NCI-H187 (cell line): ENCODE measurements at regions not wholly inside any gene's neighbourhood (a gene's known extent, or its start where the extent isn't known, plus 50 kb on each side); places are given as distances from the start of the nearest gene placed in this dataset.
"Not testable (repeated sequence)": the region's sequence is repeated elsewhere in the genome, so short reads cannot be mapped to it uniquely, and the experiment has no call there.

ENCODE experiments used
- DNase-seq, 2 experiments: peaks; one replicate each; lab custom pipeline; 2025; lab: John Stamatoyannopoulos, UW

GRCh38 chr5:66234241-66234640, 90.1 kb downstream of the SREK1 start:
- no peak for DNase-seq

DNA sequence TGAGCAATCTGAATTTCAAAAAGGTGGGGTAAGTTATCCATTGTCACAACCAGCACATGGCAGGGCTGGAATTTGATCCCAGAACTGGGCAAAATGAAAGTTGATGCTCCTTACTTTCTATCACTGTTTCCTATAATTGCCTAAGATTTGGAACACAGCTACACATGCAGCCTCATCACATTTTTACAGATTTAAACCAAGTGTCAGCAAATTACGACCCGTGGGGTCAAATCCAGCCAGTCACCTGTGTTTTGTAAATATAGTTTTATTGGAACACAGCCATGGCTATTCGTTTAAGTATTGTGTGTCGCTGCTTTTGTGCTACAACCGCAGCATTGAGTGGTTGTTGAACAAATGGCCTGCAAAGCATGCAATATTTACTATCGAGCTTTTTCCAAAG, 94.3 kb downstream of the SREK1 start:
- DNase-seq: no peak

DNA sequence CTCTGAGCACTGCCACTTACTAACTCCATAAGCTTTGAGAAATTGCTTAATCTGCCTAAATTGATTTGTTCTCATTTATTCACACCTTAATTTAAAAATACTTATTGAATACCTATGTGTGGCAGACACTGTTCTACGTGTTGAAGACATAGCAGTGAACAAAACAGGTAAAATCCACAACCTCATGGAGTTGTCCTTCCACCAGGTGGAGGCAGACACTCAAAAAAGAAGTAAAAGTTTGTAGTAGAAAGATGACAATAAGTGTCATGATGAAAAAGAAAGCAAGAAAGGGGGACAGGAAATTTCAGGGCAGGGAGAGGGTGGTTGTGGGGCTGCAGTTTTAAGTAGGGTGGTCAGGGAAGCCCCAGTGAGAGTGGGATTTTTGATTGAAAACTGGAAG, 94.9 kb downstream of the SREK1 start:
- DNase-seq: no peak

DNA sequence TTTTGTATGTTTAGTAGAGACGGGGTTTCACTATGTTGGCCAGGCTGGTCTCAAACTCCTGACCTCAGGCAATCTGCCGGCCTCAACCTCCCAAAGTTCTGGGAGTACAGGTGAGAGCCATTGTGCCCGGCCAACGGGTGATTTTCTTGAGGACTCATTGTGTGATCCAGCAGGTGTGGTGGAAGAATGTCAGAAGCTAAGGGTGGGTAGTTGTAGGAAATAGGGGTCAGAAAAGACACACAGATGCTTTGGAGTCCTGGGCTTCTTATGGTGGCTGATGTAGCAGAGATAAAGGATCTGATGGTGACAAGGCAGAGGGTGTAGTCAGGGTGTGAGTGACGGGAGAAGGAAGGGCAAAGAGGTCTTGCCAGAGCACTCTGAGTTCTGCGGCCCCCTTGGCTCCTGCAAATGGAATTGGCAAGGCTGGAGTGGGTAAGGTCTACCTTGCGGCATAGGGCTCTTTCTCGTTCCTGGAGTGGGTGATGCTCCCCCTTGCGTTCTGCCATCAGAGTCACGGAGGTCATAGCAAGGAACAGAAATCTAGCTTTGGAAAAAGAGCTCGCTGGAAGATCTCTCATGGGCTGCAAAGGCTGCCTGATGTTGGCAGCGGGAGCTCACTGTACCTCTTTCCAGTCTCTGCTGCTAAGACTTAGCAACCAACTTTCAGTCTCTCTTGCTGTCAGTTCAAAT, 97.2 kb downstream of the SREK1 start:
- DNase-seq: no peak

DNA sequence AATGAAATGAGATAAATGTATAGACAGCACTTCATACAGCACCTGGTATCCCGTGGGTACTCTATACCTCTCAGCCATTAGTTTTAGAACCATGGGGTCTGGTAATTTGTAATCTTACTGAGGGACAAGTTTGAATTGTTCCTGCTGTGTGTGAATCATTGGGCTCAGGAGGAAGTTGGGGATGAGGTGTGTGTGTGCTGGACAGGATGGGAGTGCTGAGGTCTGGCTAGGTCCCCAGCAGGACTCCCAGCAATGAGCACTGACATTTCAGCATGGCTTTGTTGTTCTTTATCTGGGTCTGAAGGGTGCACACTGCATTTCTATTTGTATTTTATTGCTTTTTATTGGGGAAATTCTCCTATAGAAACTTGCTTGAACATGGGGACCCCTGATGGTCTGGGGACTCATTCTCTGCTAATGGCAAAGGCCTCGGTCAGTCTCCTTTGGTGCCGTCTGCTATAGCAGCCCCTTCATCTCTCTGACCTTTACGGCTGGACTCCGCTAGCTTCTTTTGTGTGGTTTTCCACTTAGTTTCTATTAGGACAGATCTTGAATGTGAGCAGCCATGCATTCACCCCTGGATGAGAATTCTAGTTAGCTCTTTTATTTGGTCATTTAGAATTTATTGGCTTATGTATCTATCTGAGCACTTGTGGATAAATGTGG, 98.1 kb downstream of the SREK1 start:
- DNase-seq: no peak

GRCh38 chr5:66246608-66247007, 102.5 kb downstream of the SREK1 start:
- no peak for DNase-seq

DNA sequence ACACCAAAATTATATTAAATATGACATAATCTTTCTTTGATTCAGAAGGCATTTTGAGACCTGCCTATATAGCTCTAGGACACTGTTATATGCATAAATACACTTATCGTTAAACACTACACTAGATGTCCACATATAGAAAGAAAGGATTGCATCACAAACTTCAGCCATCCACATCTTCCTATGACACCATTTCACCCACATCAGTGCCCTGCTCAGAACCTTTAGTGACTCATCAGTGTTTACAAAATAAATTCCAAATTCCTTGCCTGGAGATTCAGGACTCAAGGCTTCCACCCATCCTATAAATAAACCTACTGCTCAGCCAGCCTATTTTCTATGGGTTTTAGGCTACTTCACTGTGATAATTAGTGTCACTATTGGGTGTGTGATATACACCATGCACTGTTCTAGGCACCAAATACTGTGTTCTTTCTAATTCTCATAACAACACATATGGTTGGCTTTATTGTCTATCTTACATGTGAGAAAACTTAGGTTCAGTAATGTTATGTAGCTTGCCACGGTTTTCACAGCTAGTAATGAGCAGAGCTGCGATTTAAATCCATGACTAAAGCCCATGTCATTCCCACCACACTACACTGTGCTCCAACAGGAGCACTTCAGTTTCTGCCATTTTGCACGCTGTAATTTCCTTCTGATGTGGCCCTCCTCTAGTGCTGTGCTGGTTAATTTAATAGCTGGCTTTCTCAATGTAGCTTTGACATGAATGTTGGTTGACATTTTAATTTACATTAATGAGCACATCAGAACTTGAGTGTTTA, 103.3 kb downstream of the SREK1 start:
- no peak for DNase-seq

DNA sequence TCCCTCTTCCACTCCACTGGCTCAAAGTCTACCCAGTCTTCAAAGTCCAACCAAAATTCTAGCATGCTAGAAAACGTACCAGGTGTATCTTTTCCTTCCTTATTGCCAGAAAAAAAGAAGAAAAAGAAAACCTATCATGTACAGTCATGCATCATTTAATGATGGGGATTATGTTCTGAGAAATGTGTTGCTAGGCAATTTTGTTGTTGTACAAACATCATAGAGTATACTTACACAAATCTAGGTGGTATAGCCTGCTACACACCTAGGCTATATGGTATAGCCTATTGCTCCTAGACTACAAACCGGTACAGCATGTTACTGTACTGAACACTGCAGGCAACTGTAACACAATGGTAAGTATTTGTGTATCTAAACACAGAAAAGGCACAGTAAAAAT, 104.8 kb downstream of the SREK1 start:
- DNase-seq: no peak

GRCh38 chr5:66249920-66250319, 105.8 kb downstream of the SREK1 start:
- no peak for DNase-seq

DNA sequence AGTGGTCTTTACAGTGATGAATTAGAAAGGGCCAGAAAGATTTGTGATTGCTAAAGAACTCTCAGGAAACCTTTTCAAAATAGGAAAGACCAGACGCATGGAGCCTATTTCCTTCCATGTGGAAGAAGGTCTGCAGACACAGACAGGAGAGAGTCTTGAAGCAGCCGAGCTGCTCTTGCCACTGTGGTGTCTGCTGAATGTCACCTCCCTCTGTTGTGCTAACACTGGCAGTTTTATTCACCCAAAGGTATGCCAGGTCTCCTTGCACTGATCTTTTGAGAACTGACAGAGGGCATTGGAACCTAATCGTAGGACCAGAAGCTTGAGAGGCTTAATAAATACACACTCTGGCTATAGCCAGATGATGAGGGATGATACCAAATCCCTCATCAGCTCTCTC, 108.7 kb downstream of the SREK1 start:
- no peak for DNase-seq

DNA sequence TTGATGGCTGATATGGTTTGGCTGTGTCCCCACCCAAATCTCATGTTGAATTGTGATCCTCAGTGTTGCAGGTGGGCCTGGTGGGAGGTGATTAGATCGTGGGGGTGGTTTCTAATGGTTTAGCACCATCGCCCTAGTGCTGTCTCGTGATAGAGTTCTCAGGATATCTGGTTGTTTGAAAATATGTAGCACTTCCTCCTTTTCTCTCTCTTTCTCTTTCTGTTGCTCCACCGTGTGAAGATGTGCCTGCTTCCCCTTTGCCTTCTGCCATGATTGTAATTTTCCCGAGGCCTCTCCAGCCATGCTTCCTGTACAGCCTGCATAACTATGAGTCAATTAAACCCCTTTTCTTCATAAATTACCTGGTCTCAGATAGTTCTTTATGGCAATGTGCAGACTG, 111.6 kb downstream of the SREK1 start:
- no peak for DNase-seq

DNA sequence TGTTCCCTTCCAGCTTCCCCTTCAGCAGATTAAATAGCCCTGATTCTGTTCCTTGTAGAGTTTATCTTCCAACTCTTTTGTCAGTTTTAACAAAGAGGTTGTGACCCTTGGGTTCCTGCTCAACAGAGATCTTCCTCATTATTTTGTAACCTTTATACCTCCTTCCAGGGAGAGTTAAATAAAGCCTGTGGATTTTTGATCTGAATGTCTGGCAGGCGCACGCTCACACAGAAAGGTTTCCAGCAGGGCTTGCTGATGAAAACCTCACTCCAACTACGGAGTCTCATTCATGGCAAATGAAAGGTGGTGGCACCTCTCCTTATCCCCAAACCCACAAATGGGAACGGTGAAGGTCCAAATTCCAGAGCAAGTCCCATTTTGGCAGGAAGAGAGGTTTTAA, 129.0 kb downstream of the SREK1 start:
- no peak for DNase-seq

DNA sequence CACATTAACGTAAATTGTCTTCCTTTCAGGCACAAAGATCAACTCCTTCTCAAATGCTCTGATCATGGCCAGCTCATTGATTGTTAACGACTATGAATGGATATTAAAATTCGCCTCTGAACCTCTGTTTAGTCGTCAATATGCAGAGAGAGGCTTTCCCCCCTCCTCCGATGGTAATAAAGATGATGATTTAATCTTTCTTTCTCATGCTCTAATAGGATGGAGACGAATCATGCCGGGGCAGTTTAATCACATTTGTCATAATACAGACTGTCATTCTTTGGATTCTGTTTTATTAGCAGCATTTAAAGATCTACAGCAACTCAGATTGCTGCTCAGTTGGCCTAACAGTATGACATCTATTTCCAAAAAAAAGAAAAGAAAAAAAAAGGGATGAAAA, 132.9 kb downstream of the SREK1 start:
- no peak for DNase-seq

DNA sequence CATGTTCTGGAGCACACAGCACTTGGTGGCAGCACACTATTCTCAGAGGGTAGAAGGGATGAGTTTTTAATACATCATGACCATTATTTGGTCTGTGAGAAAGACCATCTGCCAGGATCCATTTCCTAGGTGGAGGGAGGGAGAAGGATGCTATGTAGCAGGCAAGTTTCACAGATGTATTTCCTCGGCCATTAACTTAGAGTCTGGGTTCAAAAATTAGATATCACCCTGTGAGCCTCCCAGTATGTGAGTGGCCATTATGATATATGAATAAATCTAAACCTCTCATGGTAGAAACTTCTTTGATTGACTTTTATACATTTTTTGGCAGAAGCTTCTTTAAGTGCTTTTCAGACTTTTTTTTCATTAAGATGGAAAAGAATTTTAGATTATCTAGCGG, 133.9 kb downstream of the SREK1 start:
- no peak for DNase-seq

DNA sequence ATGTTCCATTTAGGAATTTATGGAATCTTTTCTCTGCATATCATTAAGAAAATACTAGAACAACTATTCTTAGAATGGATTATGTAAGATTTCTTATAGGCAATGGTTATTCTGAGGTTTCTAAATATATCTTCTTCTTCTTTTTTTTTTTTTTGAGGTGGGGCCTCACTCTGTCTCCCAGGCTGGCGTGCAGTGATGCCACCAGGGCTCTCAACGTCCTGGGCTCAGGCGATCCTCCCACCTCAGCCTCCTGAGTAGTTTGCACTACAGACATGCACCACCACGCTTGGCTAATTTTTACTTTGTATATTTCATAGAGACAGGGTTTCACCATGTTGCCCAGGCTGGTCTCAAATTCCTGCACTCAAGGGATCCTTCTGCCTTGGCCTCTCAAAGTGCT, 137.2 kb downstream of the SREK1 start:
- DNase-seq: no peak

DNA sequence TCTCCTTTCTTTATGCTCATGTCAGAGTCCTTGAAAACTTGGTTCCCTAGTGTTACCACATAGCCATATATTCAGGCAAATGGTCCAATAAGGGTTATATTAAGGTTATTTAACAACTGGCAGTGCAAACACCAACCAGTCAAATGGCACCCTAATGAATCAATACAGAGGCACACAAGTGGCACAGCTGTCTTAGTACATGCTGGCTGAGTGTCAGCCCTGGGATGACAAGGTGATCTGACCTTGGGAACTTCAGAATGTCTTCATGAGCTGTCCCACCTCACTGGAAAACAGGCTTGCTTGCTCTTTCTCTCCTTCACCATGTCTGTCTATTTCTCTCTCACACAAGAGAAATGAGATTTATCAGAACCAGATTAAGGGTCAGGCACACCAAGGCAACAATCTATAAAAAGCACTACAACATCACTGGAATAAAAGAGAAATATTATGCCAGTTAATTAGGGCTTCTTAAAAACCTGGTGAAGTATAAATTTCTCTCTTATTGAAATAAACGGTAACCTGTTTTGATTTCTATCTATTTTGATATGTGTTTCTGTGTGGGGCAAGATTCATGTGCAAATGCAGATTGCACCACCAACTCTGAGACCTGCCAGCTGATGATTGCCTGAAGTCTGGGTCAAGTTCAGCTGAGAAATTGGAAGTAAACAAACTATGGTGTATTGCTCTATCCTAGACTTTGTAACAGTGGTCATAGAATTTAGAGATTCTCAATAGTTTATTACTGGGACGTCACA, 140.7 kb downstream of the SREK1 start:
- no peak for DNase-seq

GRCh38 chr5:66285343-66285922, 141.3 kb downstream of the SREK1 start:
- DNase-seq: no peak

- no peak for DNase-seq
These were observed 147.7 kb downstream of the SREK1 start for GRCh38 chr5:66291771-66292170.

DNA sequence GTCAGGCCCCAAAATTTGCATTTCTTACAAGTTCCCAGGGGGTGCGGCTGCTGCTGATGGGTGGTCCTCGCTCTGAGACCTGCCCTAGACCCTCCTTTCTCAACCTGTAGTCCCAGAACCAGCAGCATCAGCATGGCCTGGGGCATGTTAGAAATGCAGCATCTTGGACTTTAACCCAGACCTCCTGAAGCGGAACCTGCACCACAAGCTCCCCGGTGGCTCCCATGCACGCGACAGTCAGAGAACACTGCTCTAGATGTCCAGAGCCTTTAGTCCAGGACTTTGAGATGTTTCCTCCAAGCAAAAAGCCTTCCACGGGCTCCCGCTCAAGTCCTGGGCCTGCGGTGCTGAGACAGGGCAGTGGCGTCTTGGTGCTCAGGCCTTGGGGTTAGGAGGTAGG, 149.8 kb downstream of the SREK1 start:
- not testable (repeated sequence) for DNase-seq

DNA sequence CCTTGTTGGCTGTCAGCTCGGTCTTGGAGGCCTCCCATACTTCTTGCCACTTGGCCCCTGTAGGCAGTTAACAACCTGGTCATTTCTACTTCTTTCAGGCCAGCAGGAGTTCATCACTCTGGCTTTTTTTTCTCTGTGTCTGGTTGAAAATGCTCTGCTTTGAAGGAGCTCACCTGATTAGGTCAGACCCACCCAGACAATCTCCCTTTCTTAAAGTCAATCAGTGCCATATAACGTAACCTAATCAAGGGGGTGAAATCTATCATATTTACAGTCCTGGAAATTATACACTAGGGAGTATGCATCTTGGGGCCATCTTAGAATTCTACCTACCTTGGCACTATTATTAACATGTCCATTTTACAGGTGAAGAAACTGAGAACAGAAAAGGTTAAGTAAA, 155.4 kb downstream of the SREK1 start:
- no peak for DNase-seq

DNA sequence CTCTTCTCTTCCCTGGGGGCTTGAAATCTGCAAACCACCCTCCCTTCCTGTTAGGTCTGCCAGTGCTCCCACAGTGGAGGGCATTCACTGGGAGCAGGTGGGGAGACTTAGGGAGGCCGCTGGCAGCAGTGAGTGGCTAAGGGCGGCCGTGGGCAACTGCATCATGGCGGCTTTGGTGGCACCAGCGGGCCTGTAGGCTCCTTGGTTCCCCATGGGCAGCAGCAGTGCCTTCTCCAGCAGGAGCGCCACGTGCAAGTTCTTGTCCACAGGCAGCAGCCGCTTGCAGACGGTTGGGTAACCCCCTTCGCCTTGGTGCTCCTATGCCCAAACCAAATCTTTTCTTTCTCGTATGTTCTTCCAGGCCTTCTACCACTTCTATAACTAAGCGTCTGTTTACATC, 158.2 kb downstream of the SREK1 start:
- no peak for DNase-seq
